T-cell (primary cell): ENCODE measurements at regions not wholly inside any gene's neighbourhood (a gene's known extent, or its start where the extent isn't known, plus 50 kb on each side); places are given as distances from the start of the nearest gene placed in this dataset.

Experiments used
- ATAC-seq, 4 experiments: fragments of 200-7000 bp in 3 of 4; fragments of 150-1000 bp in 1 of 4; cut with Tn5 transposase; replicated peaks in 1 of 4; 1 replicate in 3 of 4; 2 replicates in 1 of 4; pipeline ENCODE4 v1.10.0; 2021; ENCODE audit warnings: moderate library complexity in 3 of 4, mild to moderate bottlenecking in 2 of 4, moderate number of reproducible peaks in 1 of 4
- CTCF ChIA-PET, 2 donors: fragments of 300-600 bp; sonication (Branson Sonifier 250); formaldehyde crosslinking; loops; one replicate each; lab custom pipeline; 2022; ENCODE audit warnings: antibody characterized with exemption in 2 of 2; lab: Charles Lee
- POLR2A ChIA-PET, 2 donors: fragments of 300-600 bp; sonication (Branson Sonifier 250); formaldehyde crosslinking; loops; one replicate each; lab custom pipeline; 2022; ENCODE audit warnings: antibody characterized with exemption in 2 of 2; lab: Charles Lee
- DNase-seq, 35 experiments: peaks; one replicate each; pipeline versions ENCODE4 v3.0.0 to v3.0.0-alpha.2; 2013 to 2023
- H3K27ac ChIP-seq: one replicate; pipeline ENCODE4 v1.5.1; 2013; ENCODE audit warnings: low read length
- H3K27me3 ChIP-seq, 2 experiments: replicated peaks in 1 of 2; 1 replicate in 1 of 2; 2 replicates in 1 of 2; pipeline versions ENCODE4 v1.6.1 to v1.7.0; 2013; ENCODE audit warnings: low read length in 1 of 2, mixed read lengths in 1 of 2; ENCODE audit not compliant: control insufficient read depth in 2 of 2, insufficient read depth in 2 of 2; ENCODE audit errors: extremely low read depth in 1 of 2
- H3K36me3 ChIP-seq, 2 donors: 1 replicate in 1 of 2; 2 replicates in 1 of 2; pipeline versions ENCODE4 v1.6.1 to v1.7.0; 2013; ENCODE audit warnings: low read length in 1 of 2; ENCODE audit not compliant: control insufficient read depth in 2 of 2, insufficient read depth in 1 of 2; ENCODE audit errors: extremely low read depth in 1 of 2
- H3K4me1 ChIP-seq, 2 experiments: 1 replicate in 1 of 2; 2 replicates in 1 of 2; pipeline versions ENCODE4 v1.6.1 to v1.7.0; 2013; ENCODE audit warnings: low read length in 2 of 2, mixed read lengths in 1 of 2; ENCODE audit not compliant: insufficient read depth in 2 of 2, control insufficient read depth in 1 of 2; ENCODE audit errors: extremely low read depth in 1 of 2
- H3K4me3 ChIP-seq, 2 donors: 1 replicate in 1 of 2; 2 replicates in 1 of 2; pipeline versions ENCODE4 v1.5.1 to v1.7.0; 2013; ENCODE audit warnings: mild to moderate bottlenecking in 2 of 2, low read length in 1 of 2, moderate library complexity in 1 of 2; ENCODE audit not compliant: control insufficient read depth in 1 of 2; ENCODE audit errors: extremely low read depth in 1 of 2
- H3K9me3 ChIP-seq: 2 replicates; pipeline ENCODE4 v1.7.0; 2013
- H3K27ac Mint-ChIP-seq, 2 donors: one replicate each; pipeline ENCODE4 v1.8.0; 2020 to 2021; ENCODE audit warnings: mild to moderate bottlenecking in 2 of 2, mixed read lengths in 2 of 2
- H3K27me3 Mint-ChIP-seq, 2 donors: one replicate each; pipeline ENCODE4 v1.8.0; 2021 to 2022; ENCODE audit warnings: mixed read lengths in 2 of 2
- H3K36me3 Mint-ChIP-seq: one replicate; pipeline ENCODE4 v1.8.0; 2021; ENCODE audit warnings: mixed read lengths
- H3K4me1 Mint-ChIP-seq, 3 donors: one replicate each; pipeline ENCODE4 v1.8.0; 2020 to 2022; ENCODE audit warnings: mixed read lengths in 3 of 3, mild to moderate bottlenecking in 1 of 3
- H3K4me3 Mint-ChIP-seq, 3 donors: one replicate each; pipeline ENCODE4 v1.8.0; 2020 to 2022; ENCODE audit warnings: mild to moderate bottlenecking in 3 of 3, mixed read lengths in 3 of 3, moderate library complexity in 3 of 3
- H3K9me3 Mint-ChIP-seq, 3 donors: one replicate each; pipeline ENCODE4 v1.8.0; 2020 to 2022; ENCODE audit warnings: mixed read lengths in 3 of 3
- WGBS: methylation state at CpG from one replicate; pipeline ENCODE4 v1.1.5; 2013; ENCODE audit warnings: missing lambda C conversion rate; ENCODE audit not compliant: insufficient coverage; 5-methylcytosine and 5-hydroxymethylcytosine counted together

- CTCF ChIA-PET, result no interaction called here
- H3K4me1 Mint-ChIP-seq, result no peaks in the 10 kb centered on the region
- ATAC-seq, result no peak
These were observed 126.6 kb upstream of the ADAMTS9 start for GRCh38 chr3:64814351-64814750.

GRCh38 chr3:64813326-64813725 is 125.5 kb upstream of the ADAMTS9 start:
- Mint-ChIP-seq H3K27ac (no peak overlapping the region), H3K27me3 (peaks cover 0 to 3% of the 10 kb centered on the region in 2 donors), H3K4me3 (no peak overlapping the region), H3K36me3 (no peaks in the 10 kb centered on the region), H3K9me3 (peaks cover 0 to 17% (median 13%) of the 10 kb centered on the region in 3 donors), H3K4me1 (no peaks in the 10 kb centered on the region)
- no peaks in the 10 kb centered on the region for H3K9me3 ChIP-seq
- WGBS, result 100% methylated on average over 1 of the region's 3 CpGs
- ATAC-seq (no peak), DNase-seq (no peak)
- H3K27me3 ChIP-seq, result no peaks in the 10 kb centered on the region
- H3K36me3 ChIP-seq, result no peaks in the 10 kb centered on the region
- no peak overlapping the region for H3K4me3 ChIP-seq
- H3K27ac ChIP-seq, result no peak overlapping the region
- H3K4me1 ChIP-seq, result no peaks in the 10 kb centered on the region
- POLR2A ChIA-PET, result no interaction called here
- CTCF ChIA-PET, result no interaction called here

More at GRCh38 chr3:64814351-64814750, 126.6 kb upstream of the ADAMTS9 start:
- H3K27ac Mint-ChIP-seq, result no peak overlapping the region
- H3K27me3 ChIP-seq, result no peaks in the 10 kb centered on the region
- no peaks in the 10 kb centered on the region for H3K36me3 Mint-ChIP-seq
- no peaks in the 10 kb centered on the region for H3K4me1 ChIP-seq
- POLR2A ChIA-PET, result no interaction called here
- H3K4me3 Mint-ChIP-seq, result no peak overlapping the region
- peaks cover 0 to 3% of the 10 kb centered on the region in 2 donors for H3K27me3 Mint-ChIP-seq
- H3K36me3 ChIP-seq, result no peaks in the 10 kb centered on the region
- H3K27ac ChIP-seq, result no peak overlapping the region
- DNase-seq, result no peak
- no peak overlapping the region for H3K4me3 ChIP-seq
- H3K9me3 ChIP-seq, result no peaks in the 10 kb centered on the region
- peaks cover 0 to 17% (median 13%) of the 10 kb centered on the region in 3 donors for H3K9me3 Mint-ChIP-seq
- no CpG with 5 or more reads among the region's 2 CpGs for WGBS

GRCh38 chr3:64809086-64809485 is 121.3 kb upstream of the ADAMTS9 start:
- no peak overlapping the region for H3K4me3 Mint-ChIP-seq
- Histone ChIP-seq H3K27ac (no peak overlapping the region), H3K36me3 (no peaks in the 10 kb centered on the region), H3K9me3 (no peaks in the 10 kb centered on the region), H3K4me3 (no peak overlapping the region), H3K4me1 (no peaks in the 10 kb centered on the region), H3K27me3 (no peaks in the 10 kb centered on the region)
- ATAC-seq, result no peak
- no peak for DNase-seq
- H3K4me1 Mint-ChIP-seq, result no peaks in the 10 kb centered on the region
- CTCF ChIA-PET, result no interaction called here
- POLR2A ChIA-PET, result no interaction called here
- no peaks in the 10 kb centered on the region for H3K36me3 Mint-ChIP-seq
- H3K27me3 Mint-ChIP-seq, result peaks cover 0 to 3% of the 10 kb centered on the region in 2 donors
- H3K27ac Mint-ChIP-seq, result no peak overlapping the region
- peaks cover 0 to 23% (median 13%) of the 10 kb centered on the region in 3 donors for H3K9me3 Mint-ChIP-seq
- WGBS, result no CpG with 5 or more reads among the region's 2 CpGs

- Mint-ChIP-seq H3K4me3 (no peak overlapping the region), H3K4me1 (no peaks in the 10 kb centered on the region), H3K36me3 (no peaks in the 10 kb centered on the region), H3K27ac (no peak overlapping the region), H3K9me3 (peaks cover 0 to 15% (median 4%) of the 10 kb centered on the region in 3 donors), H3K27me3 (no peaks in the 10 kb centered on the region)
- DNase-seq, result no peak
- Histone ChIP-seq H3K36me3 (no peaks in the 10 kb centered on the region), H3K27ac (no peak overlapping the region), H3K9me3 (no peaks in the 10 kb centered on the region), H3K4me1 (no peaks in the 10 kb centered on the region), H3K27me3 (no peaks in the 10 kb centered on the region), H3K4me3 (no peak overlapping the region)
- POLR2A ChIA-PET, result no interaction called here
- CTCF ChIA-PET, result no interaction called here
- no peak for ATAC-seq
These were observed 120.3 kb upstream of the ADAMTS9 start for GRCh38 chr3:64808061-64808460.

GRCh38 chr3:64806668-64807605 is 119.1 kb upstream of the ADAMTS9 start:
- H3K9me3 Mint-ChIP-seq, result peaks cover 0 to 11% (median 0%) of the 10 kb centered on the region in 3 donors
- H3K27ac ChIP-seq, result no peak overlapping the region
- ChIA-PET CTCF (no interaction called here), POLR2A (no interaction called here)
- H3K4me1 Mint-ChIP-seq, result no peaks in the 10 kb centered on the region
- no peak overlapping the region for H3K27ac Mint-ChIP-seq
- H3K9me3 ChIP-seq, result no peaks in the 10 kb centered on the region
- no peak overlapping the region for H3K4me3 Mint-ChIP-seq
- ATAC-seq (no peak), DNase-seq (no peak)
- 64% methylated on average over 3 of the region's 6 CpGs for WGBS
- no peaks in the 10 kb centered on the region for H3K36me3 Mint-ChIP-seq
- H3K27me3 ChIP-seq, result no peaks in the 10 kb centered on the region
- H3K27me3 Mint-ChIP-seq, result no peaks in the 10 kb centered on the region
- H3K4me3 ChIP-seq, result no peak overlapping the region
- H3K36me3 ChIP-seq, result no peaks in the 10 kb centered on the region
- no peaks in the 10 kb centered on the region for H3K4me1 ChIP-seq

GRCh38 chr3:64805978-64806377 is 118.2 kb upstream of the ADAMTS9 start:
- Mint-ChIP-seq H3K27ac (no peak overlapping the region), H3K4me1 (no peaks in the 10 kb centered on the region), H3K36me3 (no peaks in the 10 kb centered on the region), H3K9me3 (peaks cover 0 to 11% (median 0%) of the 10 kb centered on the region in 3 donors), H3K4me3 (no peak overlapping the region), H3K27me3 (no peaks in the 10 kb centered on the region)
- ChIA-PET CTCF (no interaction called here), POLR2A (no interaction called here)
- no peak for DNase-seq
- Histone ChIP-seq H3K4me1 (no peaks in the 10 kb centered on the region), H3K4me3 (no peak overlapping the region), H3K27ac (no peak overlapping the region), H3K9me3 (no peaks in the 10 kb centered on the region), H3K27me3 (no peaks in the 10 kb centered on the region), H3K36me3 (no peaks in the 10 kb centered on the region)
- no CpG with 5 or more reads among the region's 2 CpGs for WGBS
- no peak for ATAC-seq
